ENCODE measurements at regions not wholly inside any gene's neighbourhood (a gene's known extent, or its start where the extent isn't known, plus 50 kb on each side); places are given as distances from the start of the nearest gene placed in this dataset.
"Not testable (repeated sequence)": the region's sequence is repeated elsewhere in the genome, so short reads cannot be mapped to it uniquely, and the experiment has no call there.

DNA sequence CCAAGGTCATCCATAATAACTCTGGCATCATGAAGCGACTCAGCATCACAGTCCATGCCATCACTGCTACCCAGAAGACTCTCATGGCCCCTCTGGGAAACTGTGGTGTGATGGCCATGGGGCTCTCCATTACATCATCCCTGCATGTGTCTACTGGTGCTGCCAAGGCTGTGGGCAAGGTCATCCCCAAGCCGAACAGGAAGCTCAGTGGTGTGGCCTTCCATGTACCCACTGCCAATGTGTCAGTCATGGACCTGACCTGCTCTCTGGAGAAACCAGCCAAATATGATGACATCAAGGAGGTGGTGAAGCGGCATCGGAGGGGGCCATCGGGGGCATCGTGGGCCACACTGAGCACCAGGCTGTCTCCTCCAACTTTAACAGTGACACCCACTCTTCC, 65.1 kb upstream of the ARHGAP29 start:
- DNase-seq, result no peak

DNA sequence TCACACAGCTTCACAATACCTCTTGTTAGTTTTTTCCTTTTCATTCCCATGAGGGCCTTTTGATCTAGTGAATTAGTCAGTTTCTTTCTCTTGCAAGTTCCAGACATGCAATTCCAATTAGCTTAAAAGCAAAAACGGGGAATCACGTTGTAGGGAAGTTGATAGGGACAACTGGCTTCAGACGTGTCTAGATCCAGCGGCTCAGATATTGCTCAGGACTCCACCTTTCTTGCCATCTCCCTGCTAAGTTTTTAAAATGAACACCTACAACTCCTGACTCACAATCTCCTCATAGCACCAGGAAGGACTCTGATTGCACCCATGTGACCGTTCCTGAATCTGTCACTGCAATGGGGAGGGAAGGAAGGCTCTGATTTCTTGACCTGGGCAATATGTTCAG, 63.8 kb upstream of the ARHGAP29 start:
- no peak for DNase-seq

GRCh38 chr1:94300731-94301130, 63.3 kb upstream of the ARHGAP29 start:
- no peak for DNase-seq

DNA sequence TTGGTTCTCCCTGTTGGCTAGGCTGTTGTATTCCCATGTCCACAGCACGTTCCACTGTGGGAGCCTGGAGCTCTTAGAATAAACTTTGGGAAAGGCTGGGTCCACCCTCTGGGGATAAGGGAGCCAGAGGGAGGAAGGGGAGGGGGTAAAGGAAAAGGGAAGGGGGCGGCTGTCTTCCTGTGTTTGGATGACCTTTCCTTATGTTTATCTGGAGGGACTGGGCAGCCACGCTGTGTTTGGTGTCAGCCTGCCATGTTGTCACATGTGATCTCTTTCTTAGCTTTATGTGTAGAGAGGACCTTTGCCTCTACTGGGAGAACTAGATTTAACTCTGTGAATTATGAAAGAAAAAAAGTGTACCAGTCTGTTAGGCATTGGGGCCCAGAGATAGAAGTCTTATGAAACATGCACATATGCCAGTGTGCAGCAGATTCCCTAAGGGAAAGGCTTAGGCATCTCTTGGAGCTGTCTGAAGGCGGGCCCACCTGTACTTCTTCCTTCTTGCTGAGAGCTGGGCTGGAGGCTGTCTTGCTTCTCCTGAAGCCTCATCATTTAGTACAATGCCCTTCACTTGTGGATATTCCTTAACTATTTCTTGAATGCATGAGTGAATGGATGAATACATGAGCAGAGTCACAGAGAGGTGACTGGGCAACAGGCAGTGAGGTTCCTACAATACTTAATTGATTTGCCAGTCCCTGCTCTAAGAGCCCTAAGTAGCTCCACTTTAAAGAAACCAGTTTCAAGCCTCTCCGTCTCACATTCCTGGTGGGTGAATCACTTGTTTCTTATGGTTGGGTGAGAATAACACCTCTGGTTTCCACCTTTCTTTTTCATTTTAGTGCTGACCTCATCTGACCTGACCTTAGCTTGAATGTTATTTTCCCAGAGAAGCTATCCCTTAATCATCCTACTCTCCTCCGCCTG, 62.5 kb upstream of the ARHGAP29 start:
- DNase-seq, result no peak

DNA sequence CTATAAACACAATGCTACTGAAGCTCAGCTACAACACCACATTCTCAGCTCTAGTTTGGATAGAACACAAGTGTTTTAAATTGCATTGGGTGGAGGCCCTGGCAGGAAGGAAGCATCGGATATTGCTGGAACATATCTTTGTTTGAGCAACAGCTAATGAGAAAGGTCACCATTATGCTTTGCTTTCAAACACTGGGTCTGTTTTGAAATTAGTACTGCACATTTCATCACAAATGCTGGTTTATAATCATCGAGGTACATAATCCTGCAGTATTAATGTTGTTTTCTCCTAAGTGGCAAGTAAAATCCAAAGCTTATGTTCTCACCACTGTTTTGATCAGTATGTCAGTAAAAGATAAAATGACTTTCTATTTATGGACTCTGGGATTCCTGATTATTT, 61.5 kb upstream of the ARHGAP29 start:
- DNase-seq, result no peak

- DNase-seq, result no peak
Observed at GRCh38 chr1:94296018-94296417, 58.6 kb upstream of the ARHGAP29 start.

DNA sequence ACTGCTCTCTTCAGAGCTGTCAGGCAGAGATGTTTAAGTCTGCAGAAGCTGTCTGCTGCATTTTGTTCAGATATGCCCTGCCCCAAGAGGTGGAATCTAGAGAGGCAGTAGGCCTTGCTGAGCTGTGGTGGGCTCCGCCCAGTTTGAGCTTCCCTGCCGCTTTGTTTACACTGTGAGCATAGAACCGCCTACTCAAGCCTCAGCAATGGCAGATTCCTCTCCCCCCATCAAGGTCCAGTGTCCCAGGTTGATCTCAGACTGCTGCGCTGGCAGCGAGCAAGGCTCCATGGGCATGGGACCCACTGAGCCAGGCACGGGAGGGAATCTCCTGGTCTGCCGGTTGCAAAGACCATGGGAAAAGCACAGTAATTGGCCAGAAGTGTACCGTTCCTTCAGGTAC, 55.6 kb upstream of the ARHGAP29 start:
- not testable (repeated sequence) for DNase-seq

GRCh38 chr1:94289244-94289643, 51.9 kb upstream of the ARHGAP29 start:
- DNase-seq, result not testable (repeated sequence)

Measured in CD4-positive, alpha-beta T cell treated with Interferon alpha-2 for 1 hour (primary cell).